NT2/D1 (cell line): ENCODE measurements at regions not wholly inside any gene's neighbourhood (a gene's known extent, or its start where the extent isn't known, plus 50 kb on each side); places are given as distances from the start of the nearest gene placed in this dataset.
"Not testable (repeated sequence)": the region's sequence is repeated elsewhere in the genome, so short reads cannot be mapped to it uniquely, and the experiment has no call there.

ENCODE experiments used
- SUZ12 ChIP-seq: IDR thresholded peaks from 2 replicates; pipeline ENCODE4 v1.6.1; 2011; ENCODE audit not compliant: insufficient read length, insufficient read depth; ENCODE audit errors: extremely low read depth
- YY1 ChIP-seq: IDR thresholded peaks from 2 replicates; pipeline ENCODE4 v1.6.1; 2011; ENCODE audit not compliant: insufficient read length, insufficient read depth
- ZNF274 ChIP-seq: IDR thresholded peaks from 2 replicates; pipeline ENCODE4 v1.6.1; 2011; ENCODE audit warnings: mild to moderate bottlenecking, low read depth, low read length

- not testable (repeated sequence) for TF ChIP-seq YY1, ZNF274, SUZ12
Observed at GRCh38 chr11:55028837-55029236, 233.1 kb upstream of the TRIM48 start.
